ENCODE measurements at regions not wholly inside any gene's neighbourhood (a gene's known extent, or its start where the extent isn't known, plus 50 kb on each side); places are given as distances from the start of the nearest gene placed in this dataset.

GRCh38 chr2:16168506-16169264, 228.3 kb downstream of the MYCN start:
- Mint-ChIP-seq H3K4me3 (ENCODE audit: unreplicated experiment) (no peak overlapping the region), H3K27me3 (ENCODE audit: unreplicated experiment) (no peaks in the 10 kb centered on the region), H3K4me1 (ENCODE audit: low read depth, unreplicated experiment) (peaks cover 7% of the 10 kb centered on the region), H3K27ac (ENCODE audit: unreplicated experiment) (no peak overlapping the region), H3K36me3 (ENCODE audit: unreplicated experiment) (no peaks in the 10 kb centered on the region), H3K9me3 (ENCODE audit: unreplicated experiment) (peaks cover 1% of the 10 kb centered on the region)
- TF ChIP-seq CTCF (IDR thresholded peaks at IDR 0.05; ENCODE audit: partially characterized antibody, unreplicated experiment) = no peak
- no peak for DNase-seq

- Mint-ChIP-seq H3K9me3 (ENCODE audit: unreplicated experiment) (peaks cover 1% of the 10 kb centered on the region), H3K4me1 (ENCODE audit: low read depth, unreplicated experiment) (peaks cover 7% of the 10 kb centered on the region), H3K36me3 (ENCODE audit: unreplicated experiment) (no peaks in the 10 kb centered on the region), H3K27ac (ENCODE audit: unreplicated experiment) (no peak overlapping the region), H3K4me3 (ENCODE audit: unreplicated experiment) (no peak overlapping the region), H3K27me3 (ENCODE audit: unreplicated experiment) (no peaks in the 10 kb centered on the region)
- no peak for DNase-seq
- TF ChIP-seq CTCF (IDR thresholded peaks at IDR 0.05; ENCODE audit: partially characterized antibody, unreplicated experiment) = no peak
These were observed 227.6 kb downstream of the MYCN start for GRCh38 chr2:16167870-16168426.

- Mint-ChIP-seq H3K36me3 (ENCODE audit: unreplicated experiment) (no peaks in the 10 kb centered on the region), H3K27ac (ENCODE audit: unreplicated experiment) (no peak overlapping the region), H3K4me1 (ENCODE audit: low read depth, unreplicated experiment) (peaks cover 7% of the 10 kb centered on the region), H3K9me3 (ENCODE audit: unreplicated experiment) (peaks cover 1% of the 10 kb centered on the region), H3K4me3 (ENCODE audit: unreplicated experiment) (no peak overlapping the region), H3K27me3 (ENCODE audit: unreplicated experiment) (no peaks in the 10 kb centered on the region)
- DNase-seq = no peak
- TF ChIP-seq CTCF (IDR thresholded peaks at IDR 0.05; ENCODE audit: partially characterized antibody, unreplicated experiment) = no peak
These were observed 227.1 kb downstream of the MYCN start for GRCh38 chr2:16167451-16167861.

- peaks cover 1% of the 10 kb centered on the region for H3K9me3 Mint-ChIP-seq (ENCODE audit: unreplicated experiment)
- DNase-seq = no peak
- TF ChIP-seq CTCF (IDR thresholded peaks at IDR 0.05; ENCODE audit: partially characterized antibody, unreplicated experiment) = no peak
- peaks cover 7% of the 10 kb centered on the region for H3K4me1 Mint-ChIP-seq (ENCODE audit: low read depth, unreplicated experiment)
- no peaks in the 10 kb centered on the region for H3K36me3 Mint-ChIP-seq (ENCODE audit: unreplicated experiment)
- H3K4me3 Mint-ChIP-seq (ENCODE audit: unreplicated experiment) = no peak overlapping the region
- H3K27me3 Mint-ChIP-seq (ENCODE audit: unreplicated experiment) = no peaks in the 10 kb centered on the region
- H3K27ac Mint-ChIP-seq (ENCODE audit: unreplicated experiment) = no peak overlapping the region
These were observed 226.1 kb downstream of the MYCN start for GRCh38 chr2:16166327-16166981.
